Panc1 (cell line): ENCODE measurements at regions not wholly inside any gene's neighbourhood (a gene's known extent, or its start where the extent isn't known, plus 50 kb on each side); places are given as distances from the start of the nearest gene placed in this dataset.
"Not testable (repeated sequence)": the region's sequence is repeated elsewhere in the genome, so short reads cannot be mapped to it uniquely, and the experiment has no call there.

Experiments used
- CTCF ChIP-seq: fragments of 450-650 bp; IDR thresholded peaks from 2 replicates; pipeline ENCODE4 v1.5.1; 2017; ENCODE audit warnings: mild to moderate bottlenecking
- POLR2AphosphoS5 ChIP-seq: IDR thresholded peaks from 2 replicates; pipeline ENCODE4 v1.6.1; 2012; ENCODE audit warnings: mild to moderate bottlenecking, low read depth, low read length, moderate library complexity
- REST ChIP-seq, 2 experiments: IDR thresholded peaks; 2 replicates each; pipeline ENCODE4 v1.6.1; 2011 to 2012; ENCODE audit warnings: low read depth in 2 of 2, control low read depth in 1 of 2, low read length in 1 of 2, mild to moderate bottlenecking in 1 of 2, moderate library complexity in 1 of 2; ENCODE audit not compliant: insufficient read depth in 1 of 2
- TCF7L2 ChIP-seq: IDR thresholded peaks from 2 replicates; pipeline ENCODE4 v1.6.1; 2011; ENCODE audit warnings: mild to moderate bottlenecking, low read depth, low read length, inconsistent platforms

GRCh38 chr21:9978371-9978770 lies 543.0 kb upstream of the TPTE start:
- TF ChIP-seq CTCF; REST (IDR thresholded peaks at IDR 0.05; ENCODE audit: insufficient read depth in 1 of 2, low read depth in 2 of 2, low read length in 1 of 2); POLR2AphosphoS5; TCF7L2: not testable (repeated sequence)
